ENCODE measurements at regions not wholly inside any gene's neighbourhood (a gene's known extent, or its start where the extent isn't known, plus 50 kb on each side); places are given as distances from the start of the nearest gene placed in this dataset.
A peak's percentile ranks its signal among the peaks of the same experiment; 100 is the strongest.

- no peak for DNase-seq (ENCODE audit: low spot score)
These were observed 160.2 kb downstream of the PSMG1 start for GRCh38 chr21:39022863-39023693.

GRCh38 chr21:39022466-39022862 lies 160.8 kb downstream of the PSMG1 start:
- no peak for DNase-seq (ENCODE audit: low spot score)

- no peak for DNase-seq (ENCODE audit: low spot score)
These were observed 161.2 kb downstream of the PSMG1 start for GRCh38 chr21:39022035-39022434.

- no peak for DNase-seq (ENCODE audit: low spot score)
These were observed 161.8 kb downstream of the PSMG1 start for GRCh38 chr21:39021478-39021832.

- DNase-seq (ENCODE audit: low spot score), result no peak
These were observed 162.3 kb downstream of the PSMG1 start for GRCh38 chr21:39020751-39021477.

GRCh38 chr21:39018730-39019129 lies 164.5 kb downstream of the PSMG1 start:
- DNase-seq (ENCODE audit: low spot score), result no peak

GRCh38 chr21:39016740-39017315 lies 166.4 kb downstream of the PSMG1 start:
- no peak for DNase-seq (ENCODE audit: low spot score)

- no peak for DNase-seq (ENCODE audit: low spot score)
These were observed 168.5 kb downstream of the PSMG1 start for GRCh38 chr21:39014747-39015146.

- DNase-seq (ENCODE audit: low spot score), result no peak
These were observed 170.7 kb downstream of the PSMG1 start for GRCh38 chr21:39012326-39013230.

- no peak for DNase-seq (ENCODE audit: low spot score)
These were observed 171.3 kb downstream of the PSMG1 start for GRCh38 chr21:39011911-39012310.

- DNase-seq (ENCODE audit: low spot score), result no peak
These were observed 172.4 kb downstream of the PSMG1 start for GRCh38 chr21:39010629-39011404.

GRCh38 chr21:39009587-39010225 lies 173.5 kb downstream of the PSMG1 start:
- DNase-seq (ENCODE audit: low spot score), result no peak

GRCh38 chr21:39007985-39008384 lies 175.3 kb downstream of the PSMG1 start:
- no peak for DNase-seq (ENCODE audit: low spot score)

- no peak for DNase-seq (ENCODE audit: low spot score)
These were observed 175.7 kb downstream of the PSMG1 start for GRCh38 chr21:39007532-39007931.

GRCh38 chr21:39006571-39007311 lies 176.5 kb downstream of the PSMG1 start:
- no peak for DNase-seq (ENCODE audit: low spot score)

- DNase-seq (ENCODE audit: low spot score), result no peak
These were observed 177.8 kb downstream of the PSMG1 start for GRCh38 chr21:39005502-39005787.

- DNase-seq (ENCODE audit: low spot score), result peak; percentile 76
These were observed 178.4 kb downstream of the PSMG1 start for GRCh38 chr21:39004634-39005501.

- DNase-seq (ENCODE audit: low spot score), result no peak
These were observed 179.1 kb downstream of the PSMG1 start for GRCh38 chr21:39003982-39004633.

- DNase-seq (ENCODE audit: low spot score), result no peak
These were observed 181.9 kb downstream of the PSMG1 start for GRCh38 chr21:39001341-39001740.

Measured in left forelimb (tissue), 1 donor.